ENCODE measurements at regions not wholly inside any gene's neighbourhood (a gene's known extent, or its start where the extent isn't known, plus 50 kb on each side); places are given as distances from the start of the nearest gene placed in this dataset.

DNA sequence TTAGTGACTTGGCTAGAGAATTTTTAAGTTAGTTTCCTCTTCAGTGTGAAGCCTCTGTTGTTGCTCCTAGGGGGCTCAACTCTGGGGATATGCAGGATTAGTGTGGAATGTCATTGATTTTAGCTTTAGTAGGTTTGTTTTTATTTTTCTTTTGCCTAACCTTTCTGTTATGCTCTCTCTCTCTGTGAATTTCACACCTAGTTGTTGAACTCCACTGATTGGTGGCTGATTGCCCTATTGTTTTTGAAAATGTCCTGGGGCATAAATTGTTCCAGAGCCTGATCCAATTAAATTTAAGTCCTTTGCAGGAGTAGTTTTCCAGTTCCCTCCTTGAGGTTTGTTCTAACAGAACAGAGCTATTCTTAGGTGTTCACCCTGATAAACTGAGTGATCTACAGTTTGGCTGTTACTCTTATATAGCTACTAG, 393.3 kb upstream of the CTSO start:
- TF ChIP-seq, protein P1, sequence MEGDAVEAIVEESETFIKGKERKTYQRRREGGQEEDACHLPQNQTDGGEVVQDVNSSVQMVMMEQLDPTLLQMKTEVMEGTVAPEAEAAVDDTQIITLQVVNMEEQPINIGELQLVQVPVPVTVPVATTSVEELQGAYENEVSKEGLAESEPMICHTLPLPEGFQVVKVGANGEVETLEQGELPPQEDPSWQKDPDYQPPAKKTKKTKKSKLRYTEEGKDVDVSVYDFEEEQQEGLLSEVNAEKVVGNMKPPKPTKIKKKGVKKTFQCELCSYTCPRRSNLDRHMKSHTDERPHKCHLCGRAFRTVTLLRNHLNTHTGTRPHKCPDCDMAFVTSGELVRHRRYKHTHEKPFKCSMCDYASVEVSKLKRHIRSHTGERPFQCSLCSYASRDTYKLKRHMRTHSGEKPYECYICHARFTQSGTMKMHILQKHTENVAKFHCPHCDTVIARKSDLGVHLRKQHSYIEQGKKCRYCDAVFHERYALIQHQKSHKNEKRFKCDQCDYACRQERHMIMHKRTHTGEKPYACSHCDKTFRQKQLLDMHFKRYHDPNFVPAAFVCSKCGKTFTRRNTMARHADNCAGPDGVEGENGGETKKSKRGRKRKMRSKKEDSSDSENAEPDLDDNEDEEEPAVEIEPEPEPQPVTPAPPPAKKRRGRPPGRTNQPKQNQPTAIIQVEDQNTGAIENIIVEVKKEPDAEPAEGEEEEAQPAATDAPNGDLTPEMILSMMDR (IDR thresholded peaks at IDR 0.05), result no peak
- no peak for TF ChIP-seq EZH2 (IDR thresholded peaks at IDR 0.05; ENCODE audit: borderline replicate concordance, insufficient read depth, low read depth, low read length, poor library complexity, severe bottlenecking)

Measured in B cell (primary cell).